ENCODE measurements at regions not wholly inside any gene's neighbourhood (a gene's known extent, or its start where the extent isn't known, plus 50 kb on each side); places are given as distances from the start of the nearest gene placed in this dataset.

- H3K79me2 ChIP-seq (ENCODE audit: control insufficient read depth, insufficient read depth, low read length): no peaks in the 10 kb centered on the region
- no peaks in the 10 kb centered on the region for H3K27me3 ChIP-seq (ENCODE audit: control insufficient read depth, extremely low read depth, insufficient read depth, low read length)
- no peak overlapping the region for H3K27ac ChIP-seq (ENCODE audit: control insufficient read depth, insufficient read depth, low read length)
- H3K9me3 ChIP-seq (ENCODE audit: control insufficient read depth, low read depth, low read length): no peaks in the 10 kb centered on the region
- dilution Hi-C loops (cut with MboI; ENCODE audit: extremely low pct_ligation_motif_present, low sequenced_read_pairs): no loop called here
- H3K36me3 ChIP-seq (ENCODE audit: control insufficient read depth in 2 of 2, extremely low read depth in 1 of 2, insufficient read depth in 2 of 2, low read length in 2 of 2): no peaks in the 10 kb centered on the region
- no peaks in the 10 kb centered on the region for H3K4me1 ChIP-seq (ENCODE audit: control insufficient read depth, extremely low read depth, insufficient read depth, low read length)
- H3K4me2 ChIP-seq (ENCODE audit: control insufficient read depth, extremely low read depth, insufficient read depth, low read depth, low read length): no peak overlapping the region
- H3K9ac ChIP-seq (ENCODE audit: control insufficient read depth, extremely low read depth, insufficient read depth, low read length): no peak overlapping the region
- DNase-seq (ENCODE audit: low read depth, low spot score) (no peak), FAIRE-seq (no peak)
- no peak overlapping the region for H2AFZ ChIP-seq (ENCODE audit: control insufficient read depth, low read length)
- no peak for TF ChIP-seq EZH2 (IDR thresholded peaks at IDR 0.05; ENCODE audit: low read length)
- TF ChIP-seq CTCF (optimal IDR thresholded peaks at IDR 0.05 in 1 of 3, IDR thresholded peaks at IDR 0.05 in 1 of 3, conservative IDR thresholded peaks at IDR 0.05 in 1 of 3; ENCODE audit: extremely low read depth in 1 of 3, insufficient read depth in 2 of 3, low read length in 3 of 3): no peak
- no peak overlapping the region for H3K4me3 ChIP-seq (ENCODE audit: control insufficient read depth in 2 of 3, extremely low read depth in 1 of 3, insufficient read depth in 2 of 3, low read depth in 1 of 3, low read length in 3 of 3)
- H3K9me1 ChIP-seq (ENCODE audit: control insufficient read depth, extremely low read depth, insufficient read depth, low read length): no peaks in the 10 kb centered on the region
- no peaks in the 10 kb centered on the region for H4K20me1 ChIP-seq (ENCODE audit: control insufficient read depth, extremely low read depth, insufficient read depth, low read length)
Measured at GRCh38 chrX:14083783-14084182, 54.1 kb upstream of the GEMIN8 start.

GRCh38 chrX:14079891-14080430, 50.3 kb upstream of the GEMIN8 start:
- no peak overlapping the region for H3K9ac ChIP-seq (ENCODE audit: control insufficient read depth, extremely low read depth, insufficient read depth, low read length)
- no peaks in the 10 kb centered on the region for H3K79me2 ChIP-seq (ENCODE audit: control insufficient read depth, insufficient read depth, low read length)
- H3K27me3 ChIP-seq (ENCODE audit: control insufficient read depth, extremely low read depth, insufficient read depth, low read length): no peaks in the 10 kb centered on the region
- no peaks in the 10 kb centered on the region for H4K20me1 ChIP-seq (ENCODE audit: control insufficient read depth, extremely low read depth, insufficient read depth, low read length)
- H3K36me3 ChIP-seq (ENCODE audit: control insufficient read depth in 2 of 2, extremely low read depth in 1 of 2, insufficient read depth in 2 of 2, low read length in 2 of 2): no peaks in the 10 kb centered on the region
- no peaks in the 10 kb centered on the region for H3K4me1 ChIP-seq (ENCODE audit: control insufficient read depth, extremely low read depth, insufficient read depth, low read length)
- DNase-seq (ENCODE audit: low read depth, low spot score) (no peak), FAIRE-seq (no peak)
- H3K4me2 ChIP-seq (ENCODE audit: control insufficient read depth, extremely low read depth, insufficient read depth, low read depth, low read length): no peak overlapping the region
- H3K9me1 ChIP-seq (ENCODE audit: control insufficient read depth, extremely low read depth, insufficient read depth, low read length): no peaks in the 10 kb centered on the region
- no peak overlapping the region for H3K27ac ChIP-seq (ENCODE audit: control insufficient read depth, insufficient read depth, low read length)
- no peaks in the 10 kb centered on the region for H3K9me3 ChIP-seq (ENCODE audit: control insufficient read depth, low read depth, low read length)
- H2AFZ ChIP-seq (ENCODE audit: control insufficient read depth, low read length): no peak overlapping the region
- dilution Hi-C loops (cut with MboI; ENCODE audit: extremely low pct_ligation_motif_present, low sequenced_read_pairs): no loop called here
- no peak overlapping the region for H3K4me3 ChIP-seq (ENCODE audit: control insufficient read depth in 2 of 3, extremely low read depth in 1 of 3, insufficient read depth in 2 of 3, low read depth in 1 of 3, low read length in 3 of 3)
- TF ChIP-seq CTCF (optimal IDR thresholded peaks at IDR 0.05 in 1 of 3, IDR thresholded peaks at IDR 0.05 in 1 of 3, conservative IDR thresholded peaks at IDR 0.05 in 1 of 3; ENCODE audit: extremely low read depth in 1 of 3, insufficient read depth in 2 of 3, low read length in 3 of 3): no peak
- TF ChIP-seq EZH2 (IDR thresholded peaks at IDR 0.05; ENCODE audit: low read length): no peak
